BLaER1 (cell line): ENCODE measurements at regions not wholly inside any gene's neighbourhood (a gene's known extent, or its start where the extent isn't known, plus 50 kb on each side); places are given as distances from the start of the nearest gene placed in this dataset.

ENCODE experiments used
- H3K27ac ChIP-seq: shearing (Covaris generic); formaldehyde crosslinking; 2 replicates; pipeline ENCODE4 v1.8.1; 2022
- H3K27me3 ChIP-seq: shearing (Covaris generic); formaldehyde crosslinking; 2 replicates; pipeline ENCODE4 v1.8.1; 2022
- H3K36me3 ChIP-seq: shearing (Covaris generic); formaldehyde crosslinking; 2 replicates; pipeline ENCODE4 v1.8.1; 2022
- H3K4me1 ChIP-seq: shearing (Covaris generic); formaldehyde crosslinking; 2 replicates; pipeline ENCODE4 v1.8.1; 2022
- H3K4me2 ChIP-seq: shearing (Covaris generic); formaldehyde crosslinking; 2 replicates; pipeline ENCODE4 v1.8.1; 2022
- H3K4me3 ChIP-seq: shearing (Covaris generic); formaldehyde crosslinking; 2 replicates; pipeline ENCODE4 v1.8.1; 2022
- H3K9ac ChIP-seq: shearing (Covaris generic); formaldehyde crosslinking; 2 replicates; pipeline ENCODE4 v1.8.1; 2022
- H3K9me3 ChIP-seq: shearing (Covaris generic); formaldehyde crosslinking; 2 replicates; pipeline ENCODE4 v1.8.1; 2022
- H4K20me1 ChIP-seq: shearing (Covaris generic); formaldehyde crosslinking; 2 replicates; pipeline ENCODE4 v1.8.1; 2022
- Cebpa-rat ChIP-seq: shearing (Covaris generic); IDR thresholded peaks from 2 replicates; pipeline ENCODE4 v1.8.1; 2022

DNA sequence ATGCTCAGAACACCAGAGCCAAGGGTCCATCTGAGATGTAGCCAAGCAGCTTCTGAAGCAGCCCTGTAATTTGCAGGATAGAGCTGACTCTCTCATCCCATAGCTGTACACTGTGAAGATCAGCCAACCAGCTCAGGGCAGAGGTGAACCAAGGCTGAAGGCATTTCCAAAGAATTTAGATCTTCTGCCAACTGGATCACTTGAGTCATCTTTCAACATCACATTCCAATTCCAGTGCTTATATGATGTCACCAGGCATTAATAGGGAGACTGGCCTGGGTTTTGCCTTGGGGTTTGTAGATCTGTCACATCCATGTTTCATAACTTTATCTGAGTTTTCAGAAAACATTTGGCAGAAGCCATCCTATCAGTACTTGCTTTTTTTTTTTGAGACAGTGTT, 98.2 kb downstream of the NR2F2 start:
- Histone ChIP-seq H3K36me3 (no peaks in the 10 kb centered on the region), H3K9ac (no peak overlapping the region), H3K4me3 (no peak overlapping the region), H3K27me3 (no peaks in the 10 kb centered on the region), H3K9me3 (no peaks in the 10 kb centered on the region), H3K4me1 (no peaks in the 10 kb centered on the region), H3K4me2 (no peak overlapping the region), H4K20me1 (no peaks in the 10 kb centered on the region), H3K27ac (no peak overlapping the region)
- TF ChIP-seq Cebpa-rat, result no peak

DNA sequence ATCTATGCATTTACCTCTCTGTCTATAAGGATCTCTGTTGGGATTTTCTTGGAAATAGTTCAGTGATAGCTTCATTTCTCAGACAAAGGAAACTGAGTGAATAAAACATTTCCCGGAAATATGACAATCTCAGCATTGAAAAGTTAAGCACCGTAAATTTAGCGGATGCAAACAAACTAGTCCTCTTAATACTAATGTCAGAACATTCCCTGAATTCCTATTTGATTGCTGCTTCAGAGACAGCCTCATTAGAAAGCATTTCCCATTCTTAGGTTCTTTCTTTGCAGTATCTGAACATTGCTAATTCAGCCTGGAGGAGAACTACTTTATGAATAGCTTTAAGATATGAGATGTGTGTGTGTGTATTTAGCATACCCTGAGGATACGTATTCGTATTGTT, 101.3 kb downstream of the NR2F2 start:
- H3K4me2 ChIP-seq, result no peak overlapping the region
- H3K9me3 ChIP-seq, result no peaks in the 10 kb centered on the region
- H3K9ac ChIP-seq, result no peak overlapping the region
- no peaks in the 10 kb centered on the region for H3K36me3 ChIP-seq
- no peak for TF ChIP-seq Cebpa-rat
- H3K4me3 ChIP-seq, result no peak overlapping the region
- H3K27ac ChIP-seq, result no peak overlapping the region
- H3K27me3 ChIP-seq, result no peaks in the 10 kb centered on the region
- no peaks in the 10 kb centered on the region for H4K20me1 ChIP-seq
- no peaks in the 10 kb centered on the region for H3K4me1 ChIP-seq

DNA sequence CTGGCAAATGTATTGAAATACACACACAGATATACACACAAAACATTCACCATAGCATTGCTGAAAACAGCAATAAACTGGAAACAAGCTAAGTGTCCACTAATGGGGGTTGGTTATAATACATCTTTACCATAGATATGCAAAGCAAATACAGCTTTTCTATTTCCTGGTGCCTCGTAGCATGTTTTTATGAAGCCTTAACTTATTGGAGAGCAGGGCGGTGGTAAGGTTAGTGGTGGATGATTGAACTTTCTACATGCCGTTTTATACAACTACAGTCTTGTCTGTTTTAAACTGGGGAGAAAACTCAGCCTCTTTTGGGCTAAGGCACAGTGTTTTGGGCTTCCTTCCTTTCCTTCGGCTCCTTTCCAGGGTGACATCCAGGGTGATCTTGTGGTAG, 104.5 kb downstream of the NR2F2 start:
- Histone ChIP-seq H3K4me3 (no peak overlapping the region), H3K4me1 (no peaks in the 10 kb centered on the region), H4K20me1 (no peaks in the 10 kb centered on the region), H3K27ac (no peak overlapping the region), H3K27me3 (no peaks in the 10 kb centered on the region), H3K9ac (no peak overlapping the region), H3K36me3 (no peaks in the 10 kb centered on the region), H3K9me3 (no peaks in the 10 kb centered on the region), H3K4me2 (no peak overlapping the region)
- TF ChIP-seq Cebpa-rat, result no peak

DNA sequence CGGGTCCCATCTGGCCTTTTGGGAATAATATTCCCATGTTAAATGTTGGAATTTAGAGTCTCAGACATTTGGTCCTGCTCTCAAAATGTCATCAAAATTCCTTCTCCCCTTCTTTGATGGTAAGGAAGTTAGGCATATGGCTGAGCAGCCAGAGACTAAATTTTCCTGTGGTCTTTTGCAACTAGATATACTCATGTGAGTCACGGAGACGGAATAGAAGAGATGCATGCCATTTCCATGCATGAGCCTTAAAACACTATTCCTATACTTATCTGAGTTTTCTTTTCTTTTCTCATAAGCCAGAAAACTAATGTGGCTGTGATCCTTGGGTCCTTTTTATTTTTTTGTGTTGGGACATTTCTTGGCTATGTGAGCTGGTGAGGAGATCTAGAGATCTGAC, 105.3 kb downstream of the NR2F2 start:
- Histone ChIP-seq H4K20me1 (no peaks in the 10 kb centered on the region), H3K27ac (no peak overlapping the region), H3K36me3 (no peaks in the 10 kb centered on the region), H3K9ac (no peak overlapping the region), H3K27me3 (no peaks in the 10 kb centered on the region), H3K9me3 (no peaks in the 10 kb centered on the region), H3K4me2 (no peak overlapping the region), H3K4me1 (no peaks in the 10 kb centered on the region), H3K4me3 (no peak overlapping the region)
- no peak for TF ChIP-seq Cebpa-rat

DNA sequence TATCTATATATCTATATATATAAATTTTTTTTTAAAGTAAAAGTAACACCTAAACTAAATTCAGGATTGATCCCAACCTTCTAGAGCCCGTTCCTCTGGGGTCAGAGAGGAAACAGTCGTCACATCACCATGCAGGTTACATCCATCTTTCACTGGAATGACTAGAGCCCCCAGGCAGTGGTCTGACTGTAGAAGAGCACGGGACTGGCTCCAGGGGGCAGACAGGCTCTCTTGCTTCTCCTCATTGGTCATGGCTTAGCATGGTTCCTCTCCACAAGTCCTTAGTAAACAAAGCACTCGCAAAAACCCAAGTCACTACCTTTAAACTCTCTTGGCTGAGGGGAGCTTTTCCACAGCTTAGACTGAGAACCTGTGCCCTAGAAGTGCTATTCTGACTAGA, 110.5 kb downstream of the NR2F2 start:
- no peak overlapping the region for H3K4me2 ChIP-seq
- H3K27ac ChIP-seq, result no peak overlapping the region
- no peaks in the 10 kb centered on the region for H3K36me3 ChIP-seq
- no peak overlapping the region for H3K4me3 ChIP-seq
- H3K9me3 ChIP-seq, result no peaks in the 10 kb centered on the region
- no peak overlapping the region for H3K9ac ChIP-seq
- no peaks in the 10 kb centered on the region for H4K20me1 ChIP-seq
- TF ChIP-seq Cebpa-rat, result no peak
- H3K27me3 ChIP-seq, result no peaks in the 10 kb centered on the region
- H3K4me1 ChIP-seq, result no peaks in the 10 kb centered on the region

DNA sequence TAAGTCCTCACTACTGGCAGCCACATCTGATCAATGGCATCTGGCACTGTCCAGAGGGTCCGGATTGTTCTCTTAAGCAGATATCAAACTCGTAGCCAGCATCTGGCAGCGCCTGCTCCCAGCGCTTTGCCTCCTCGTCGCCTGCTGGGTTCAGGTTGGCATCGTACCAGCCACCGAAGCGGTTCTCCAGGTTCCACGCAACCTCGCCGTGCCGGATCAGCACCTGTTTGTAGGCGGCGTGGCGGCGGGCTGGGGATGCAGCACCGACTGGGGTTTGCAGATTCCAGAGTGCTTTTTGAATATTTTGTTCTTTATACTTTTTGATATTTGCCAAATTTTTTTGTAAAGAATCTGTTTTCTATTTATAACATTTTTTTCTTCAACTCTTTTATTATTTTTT, 111.6 kb downstream of the NR2F2 start:
- H3K27me3 ChIP-seq, result no peaks in the 10 kb centered on the region
- H3K9ac ChIP-seq, result no peak overlapping the region
- H3K4me3 ChIP-seq, result no peak overlapping the region
- no peak overlapping the region for H3K4me2 ChIP-seq
- no peaks in the 10 kb centered on the region for H3K4me1 ChIP-seq
- TF ChIP-seq Cebpa-rat, result no peak
- H3K9me3 ChIP-seq, result no peaks in the 10 kb centered on the region
- no peaks in the 10 kb centered on the region for H4K20me1 ChIP-seq
- no peaks in the 10 kb centered on the region for H3K36me3 ChIP-seq
- no peak overlapping the region for H3K27ac ChIP-seq

DNA sequence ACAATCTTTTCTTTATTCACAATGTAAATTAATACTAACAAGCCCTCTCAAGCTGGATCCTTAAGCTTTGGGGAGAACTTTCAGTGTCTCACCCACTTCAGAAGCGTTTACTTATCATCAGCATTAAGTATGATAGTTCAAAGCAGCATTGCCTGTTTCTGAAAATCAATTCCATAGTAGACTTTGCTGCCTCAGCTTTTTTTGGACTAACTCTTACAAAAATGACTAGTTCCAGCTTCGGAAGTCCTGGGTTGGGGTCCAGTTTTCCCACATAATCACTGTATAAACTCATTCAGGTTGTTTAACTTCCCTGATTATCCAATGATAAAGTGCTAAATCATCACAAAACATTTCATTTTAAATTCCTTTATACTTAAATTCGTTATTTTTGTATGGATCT, 114.4 kb downstream of the NR2F2 start:
- TF ChIP-seq Cebpa-rat, result no peak
- H3K4me1 ChIP-seq, result no peaks in the 10 kb centered on the region

DNA sequence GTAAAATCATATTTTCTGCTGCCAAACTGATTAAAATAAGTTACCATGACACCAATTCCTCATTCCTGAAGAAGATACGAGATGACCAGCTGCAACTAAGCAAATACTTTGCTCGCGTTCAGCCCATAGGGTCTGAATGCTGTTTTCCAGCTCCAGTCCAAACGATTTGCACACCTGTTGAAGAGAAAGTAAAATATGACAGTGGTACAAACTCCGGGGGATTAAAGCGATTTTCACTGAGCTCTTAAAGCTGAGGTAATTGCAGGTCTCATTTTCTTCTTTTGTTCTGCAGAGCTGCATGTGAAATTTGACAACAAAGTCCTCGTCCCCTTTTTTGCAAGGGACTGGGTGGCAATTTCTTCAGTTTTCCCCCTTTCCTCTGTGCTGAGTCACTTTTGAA, 118.4 kb downstream of the NR2F2 start:
- no peaks in the 10 kb centered on the region for H3K36me3 ChIP-seq
- H3K9me3 ChIP-seq, result no peaks in the 10 kb centered on the region

More for the DNA sequence above, 114.4 kb downstream of the NR2F2 start:
- no peak overlapping the region for H3K9ac ChIP-seq
- H3K27me3 ChIP-seq, result no peaks in the 10 kb centered on the region
- H3K4me2 ChIP-seq, result no peak overlapping the region
- H3K36me3 ChIP-seq, result no peaks in the 10 kb centered on the region
- H3K27ac ChIP-seq, result no peak overlapping the region
- no peak overlapping the region for H3K4me3 ChIP-seq
- no peaks in the 10 kb centered on the region for H3K9me3 ChIP-seq
- H4K20me1 ChIP-seq, result no peaks in the 10 kb centered on the region

DNA sequence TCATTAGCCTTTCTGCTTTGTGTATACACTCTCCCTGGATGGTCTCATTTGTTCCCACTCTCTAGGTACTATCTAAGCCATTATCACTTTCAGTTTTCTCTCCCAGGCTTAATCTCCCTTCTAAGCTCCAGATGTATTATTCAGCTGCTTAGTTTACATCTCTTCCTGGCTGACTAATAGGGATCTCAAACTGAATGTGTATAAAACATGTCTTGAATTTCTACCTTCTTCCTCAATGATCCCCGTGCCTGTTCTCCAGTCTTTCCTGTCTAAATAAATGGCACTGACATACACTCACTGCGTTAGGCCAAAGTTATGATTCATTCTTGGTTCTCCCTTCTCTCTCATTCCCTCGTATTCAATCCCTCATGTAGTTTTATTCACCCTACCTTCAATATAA, 127.3 kb downstream of the NR2F2 start:
- Histone ChIP-seq H3K4me2 (no peak overlapping the region), H3K27me3 (no peaks in the 10 kb centered on the region), H3K9me3 (no peaks in the 10 kb centered on the region), H3K4me1 (no peaks in the 10 kb centered on the region), H4K20me1 (no peaks in the 10 kb centered on the region), H3K27ac (no peak overlapping the region), H3K36me3 (no peaks in the 10 kb centered on the region), H3K4me3 (no peak overlapping the region), H3K9ac (no peak overlapping the region)
- no peak for TF ChIP-seq Cebpa-rat

More for the DNA sequence above, 118.4 kb downstream of the NR2F2 start:
- Histone ChIP-seq H3K4me2 (no peak overlapping the region), H3K27me3 (no peaks in the 10 kb centered on the region), H4K20me1 (no peaks in the 10 kb centered on the region), H3K4me3 (no peak overlapping the region), H3K4me1 (no peaks in the 10 kb centered on the region), H3K27ac (no peak overlapping the region), H3K9ac (no peak overlapping the region)
- no peak for TF ChIP-seq Cebpa-rat

DNA sequence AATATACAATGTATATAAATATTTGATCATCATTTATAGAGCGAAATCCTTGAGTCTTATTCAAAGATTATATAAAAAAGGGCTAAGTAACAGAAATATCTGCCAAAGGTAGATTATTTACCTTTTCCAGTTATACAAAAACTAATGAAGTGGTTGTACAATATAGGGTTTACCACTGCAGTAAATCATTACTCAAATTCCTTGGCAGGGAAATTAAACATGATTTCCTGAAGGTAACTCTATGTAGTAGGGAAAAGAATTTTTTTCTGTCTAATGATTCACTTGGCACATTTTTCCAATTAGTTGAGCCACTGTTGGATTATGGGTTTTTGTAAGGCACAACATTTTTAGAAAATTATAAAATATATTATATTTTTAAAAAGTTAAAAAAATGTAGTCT, 129.6 kb downstream of the NR2F2 start:
- TF ChIP-seq Cebpa-rat, result no peak
- Histone ChIP-seq H3K4me2 (no peak overlapping the region), H4K20me1 (no peaks in the 10 kb centered on the region), H3K4me3 (no peak overlapping the region), H3K27me3 (no peaks in the 10 kb centered on the region), H3K36me3 (no peaks in the 10 kb centered on the region), H3K4me1 (no peaks in the 10 kb centered on the region), H3K9me3 (no peaks in the 10 kb centered on the region), H3K9ac (no peak overlapping the region), H3K27ac (no peak overlapping the region)
